8988T (cell line): ENCODE measurements at regions not wholly inside any gene's neighbourhood (a gene's known extent, or its start where the extent isn't known, plus 50 kb on each side); places are given as distances from the start of the nearest gene placed in this dataset.

Source experiments
- DNase-seq: peaks from one replicate; pipeline ENCODE4 v3.0.0; 2011

GRCh38 chr17:56740481-56740880, 93.2 kb downstream of the C17orf67 start:
- DNase-seq = no peak
